Tibial nerve (tissue), 4 donors: ENCODE measurements at regions not wholly inside any gene's neighbourhood (a gene's known extent, or its start where the extent isn't known, plus 50 kb on each side); places are given as distances from the start of the nearest gene placed in this dataset.

ENCODE experiments used
- DNase-seq, 2 donors: peaks; one replicate each; pipeline ENCODE4 v3.0.0-alpha.2; 2019; ENCODE audit warnings: low spot score in 2 of 2
- H3K27ac ChIP-seq, 4 donors: fragments of 200-600 bp; sonication (generic) in 3 of 4; one replicate each; pipeline ENCODE4 v1.5.1; 2017 to 2019; ENCODE audit warnings: mild to moderate bottlenecking in 1 of 4
- H3K27me3 ChIP-seq, 2 donors: fragments of 200-600 bp; sonication (generic) in 1 of 2; one replicate each; pipeline versions ENCODE4 v1.5.1 to v1.6.0; 2017 to 2019
- H3K36me3 ChIP-seq, 3 donors: fragments of 200-600 bp; sonication (generic); one replicate each; pipeline ENCODE4 v1.5.1; 2018 to 2019
- H3K4me1 ChIP-seq, 4 donors: fragments of 200-600 bp; sonication (generic) in 3 of 4; one replicate each; pipeline ENCODE4 v1.5.1; 2017 to 2019
- H3K4me3 ChIP-seq, 4 donors: fragments of 200-600 bp; sonication (generic) in 3 of 4; one replicate each; pipeline ENCODE4 v1.5.1; 2017 to 2019; ENCODE audit warnings: mild to moderate bottlenecking in 1 of 4, moderate library complexity in 1 of 4
- H3K9me3 ChIP-seq, 4 donors: fragments of 200-600 bp; sonication (generic) in 3 of 4; one replicate each; pipeline ENCODE4 v1.5.1; 2017 to 2019
- CTCF ChIP-seq, 5 experiments: fragments of 200-600 bp in 3 of 5; fragments of 450-650 bp in 2 of 5; sonication (generic) in 3 of 5; IDR thresholded peaks; one replicate each; pipeline ENCODE4 v1.5.1; 2016 to 2019; ENCODE audit warnings: antibody characterized with exemption in 5 of 5, mild to moderate bottlenecking in 3 of 5, moderate library complexity in 2 of 5
- EP300 ChIP-seq, 2 donors: sonication (generic); formaldehyde crosslinking; IDR thresholded peaks; one replicate each; pipeline ENCODE4 v1.6.1; 2017; ENCODE audit warnings: antibody characterized with exemption in 2 of 2, mild to moderate bottlenecking in 1 of 2
- POLR2A ChIP-seq, 2 donors: fragments of 450-650 bp; IDR thresholded peaks; one replicate each; pipeline ENCODE4 v1.6.1; 2017; ENCODE audit warnings: antibody characterized with exemption in 2 of 2, mild to moderate bottlenecking in 2 of 2, moderate library complexity in 2 of 2
- WGBS, 2 donors: methylation state at CpG; one replicate each; pipeline ENCODE4 v1.1.5; 2018; 5-methylcytosine and 5-hydroxymethylcytosine counted together

DNA sequence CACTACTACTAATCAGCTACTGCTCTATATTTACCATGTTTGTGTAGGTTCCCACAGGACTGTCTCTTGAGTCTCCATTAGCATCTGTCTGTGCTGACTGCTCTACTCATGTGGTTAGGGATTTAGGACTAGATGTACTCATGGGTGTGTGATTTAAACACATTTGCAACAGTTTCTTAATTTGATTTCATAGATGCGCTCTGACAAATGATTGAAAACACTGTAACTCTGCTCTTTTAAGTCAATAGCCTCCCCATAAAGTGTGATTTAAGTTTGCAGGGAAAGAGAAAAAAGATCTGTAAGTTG is 809.3 kb downstream of the NCAM2 start:
- Histone ChIP-seq H3K9me3 (no peaks in the 10 kb centered on the region), H3K27ac (no peak overlapping the region), H3K36me3 (no peaks in the 10 kb centered on the region), H3K4me3 (no peak overlapping the region), H3K4me1 (no peaks in the 10 kb centered on the region), H3K27me3 (no peaks in the 10 kb centered on the region)
- 80 to 84% methylated on average over 1 of the region's 1 CpG for WGBS, 2 donors
- DNase-seq: no peak
- TF ChIP-seq POLR2A (IDR thresholded peaks at IDR 0.05): no peak
- TF ChIP-seq EP300 (IDR thresholded peaks at IDR 0.05): no peak
- TF ChIP-seq CTCF (IDR thresholded peaks at IDR 0.05): no peak

- no peaks in the 10 kb centered on the region for H3K9me3 ChIP-seq
- no peak for DNase-seq
- no peak overlapping the region for H3K27ac ChIP-seq
- H3K4me1 ChIP-seq: no peaks in the 10 kb centered on the region
- no peaks in the 10 kb centered on the region for H3K27me3 ChIP-seq
- H3K36me3 ChIP-seq: no peaks in the 10 kb centered on the region
- 89 to 90% methylated on average over 2 of the region's 2 CpGs for WGBS, 2 donors
- no peak for TF ChIP-seq CTCF (IDR thresholded peaks at IDR 0.05)
- no peak for TF ChIP-seq POLR2A (IDR thresholded peaks at IDR 0.05)
- no peak for TF ChIP-seq EP300 (IDR thresholded peaks at IDR 0.05)
- H3K4me3 ChIP-seq: no peak overlapping the region
Observed at GRCh38 chr21:21813289-21813688, 815.1 kb downstream of the NCAM2 start.

GRCh38 chr21:21813934-21814333 is 815.7 kb downstream of the NCAM2 start:
- TF ChIP-seq CTCF (IDR thresholded peaks at IDR 0.05) (no peak), EP300 (IDR thresholded peaks at IDR 0.05) (no peak), POLR2A (IDR thresholded peaks at IDR 0.05) (no peak)
- DNase-seq: no peak
- no peak overlapping the region for H3K27ac ChIP-seq
- H3K4me1 ChIP-seq: no peaks in the 10 kb centered on the region
- no peaks in the 10 kb centered on the region for H3K27me3 ChIP-seq
- no peaks in the 10 kb centered on the region for H3K9me3 ChIP-seq
- no peak overlapping the region for H3K4me3 ChIP-seq
- H3K36me3 ChIP-seq: no peaks in the 10 kb centered on the region

GRCh38 chr21:21816778-21817177 is 818.6 kb downstream of the NCAM2 start:
- DNase-seq: no peak
- H3K36me3 ChIP-seq: no peaks in the 10 kb centered on the region
- TF ChIP-seq EP300 (IDR thresholded peaks at IDR 0.05) (no peak), CTCF (IDR thresholded peaks at IDR 0.05) (no peak), POLR2A (IDR thresholded peaks at IDR 0.05) (no peak)
- H3K27me3 ChIP-seq: no peaks in the 10 kb centered on the region
- no peak overlapping the region for H3K4me3 ChIP-seq
- WGBS, 2 donors: 39 to 49% methylated on average over 4 of the region's 4 CpGs
- no peaks in the 10 kb centered on the region for H3K4me1 ChIP-seq
- no peak overlapping the region for H3K27ac ChIP-seq
- H3K9me3 ChIP-seq: peaks cover 0 to 4% (median 0%) of the 10 kb centered on the region in 4 donors

- Histone ChIP-seq H3K4me3 (no peak overlapping the region), H3K4me1 (no peaks in the 10 kb centered on the region), H3K27me3 (no peaks in the 10 kb centered on the region), H3K27ac (no peak overlapping the region), H3K36me3 (no peaks in the 10 kb centered on the region), H3K9me3 (peaks cover 0 to 4% (median 0%) of the 10 kb centered on the region in 4 donors)
- TF ChIP-seq CTCF (IDR thresholded peaks at IDR 0.05): no peak
- no peak for TF ChIP-seq POLR2A (IDR thresholded peaks at IDR 0.05)
- TF ChIP-seq EP300 (IDR thresholded peaks at IDR 0.05): no peak
- DNase-seq: no peak
- 94 to 97% methylated on average over 2 of the region's 2 CpGs for WGBS, 2 donors
Observed at GRCh38 chr21:21818898-21819297, 820.7 kb downstream of the NCAM2 start.
